NCI-H2227 (cell line): ENCODE measurements at regions not wholly inside any gene's neighbourhood (a gene's known extent, or its start where the extent isn't known, plus 50 kb on each side); places are given as distances from the start of the nearest gene placed in this dataset.

ENCODE experiments used
- DNase-seq: peaks from one replicate; lab custom pipeline; 2025; ENCODE audit not compliant: unreplicated experiment; lab: John Stamatoyannopoulos, UW

- DNase-seq: no peak
Observed at GRCh38 chr13:77425705-77426104, 98.8 kb upstream of the MYCBP2 start.

- no peak for DNase-seq
Observed at GRCh38 chr13:77423296-77423695, 96.4 kb upstream of the MYCBP2 start.

GRCh38 chr13:77422724-77423123, 95.8 kb upstream of the MYCBP2 start:
- DNase-seq: no peak

GRCh38 chr13:77417897-77418296, 91.0 kb upstream of the MYCBP2 start:
- no peak for DNase-seq

- DNase-seq: no peak
Observed at GRCh38 chr13:77416666-77417212, 89.8 kb upstream of the MYCBP2 start.

- no peak for DNase-seq
Observed at GRCh38 chr13:77415253-77416071, 88.6 kb upstream of the MYCBP2 start.

GRCh38 chr13:77412860-77413259, 86.0 kb upstream of the MYCBP2 start:
- no peak for DNase-seq

GRCh38 chr13:77412116-77412635, 85.3 kb upstream of the MYCBP2 start:
- DNase-seq: no peak

- DNase-seq: no peak
Observed at GRCh38 chr13:77409412-77409811, 82.5 kb upstream of the MYCBP2 start.

GRCh38 chr13:77406644-77407440, 79.9 kb upstream of the MYCBP2 start:
- DNase-seq: no peak

GRCh38 chr13:77398825-77399620, 72.1 kb upstream of the MYCBP2 start:
- DNase-seq: no peak

GRCh38 chr13:77397636-77398035, 70.7 kb upstream of the MYCBP2 start:
- no peak for DNase-seq

GRCh38 chr13:77391475-77391874, 64.6 kb upstream of the MYCBP2 start:
- DNase-seq: no peak

- no peak for DNase-seq
Observed at GRCh38 chr13:77390391-77390790, 63.5 kb upstream of the MYCBP2 start.

GRCh38 chr13:77389625-77390000, 62.7 kb upstream of the MYCBP2 start:
- DNase-seq: no peak

GRCh38 chr13:77388944-77389624, 62.2 kb upstream of the MYCBP2 start:
- no peak for DNase-seq

- no peak for DNase-seq
Observed at GRCh38 chr13:77387607-77388200, 60.8 kb upstream of the MYCBP2 start.

GRCh38 chr13:77386880-77387606, 60.1 kb upstream of the MYCBP2 start:
- DNase-seq: no peak

- no peak for DNase-seq
Observed at GRCh38 chr13:77386046-77386445, 59.2 kb upstream of the MYCBP2 start.
